ENCODE measurements at regions not wholly inside any gene's neighbourhood (a gene's known extent, or its start where the extent isn't known, plus 50 kb on each side); places are given as distances from the start of the nearest gene placed in this dataset.
"Not testable (repeated sequence)": the region's sequence is repeated elsewhere in the genome, so short reads cannot be mapped to it uniquely, and the experiment has no call there.

DNA sequence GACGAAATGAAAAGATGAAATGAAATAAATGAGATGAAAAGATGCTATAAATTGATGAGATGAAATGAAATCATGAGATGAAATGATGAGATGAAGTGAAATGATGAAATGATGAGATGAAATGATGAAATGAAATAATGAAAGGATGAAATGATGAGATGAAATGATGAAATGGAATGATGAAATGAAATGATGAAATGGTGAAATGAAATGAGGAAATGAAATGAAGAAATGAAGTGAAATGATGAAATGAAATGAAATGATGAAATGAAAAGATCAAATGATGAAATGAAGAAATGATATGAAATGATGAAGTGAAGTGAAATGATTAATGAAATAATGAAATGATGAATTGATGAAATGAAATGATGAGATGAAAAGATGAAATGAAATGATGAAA, 138.5 kb upstream of the ERV3-1 start:
- not testable (repeated sequence) for H3K4me3 Mint-ChIP-seq; H3K27me3 Mint-ChIP-seq; H3K9me3 Mint-ChIP-seq; H3K4me1 Mint-ChIP-seq (ENCODE audit: low read depth); H3K27ac Mint-ChIP-seq; H3K36me3 Mint-ChIP-seq (ENCODE audit: low read depth)

GRCh38 chr7:65144557-65144956, 138.1 kb upstream of the ERV3-1 start:
- not testable (repeated sequence) for H3K27ac Mint-ChIP-seq; H3K9me3 Mint-ChIP-seq; H3K4me1 Mint-ChIP-seq (ENCODE audit: low read depth); H3K27me3 Mint-ChIP-seq; H3K4me3 Mint-ChIP-seq; H3K36me3 Mint-ChIP-seq (ENCODE audit: low read depth)

DNA sequence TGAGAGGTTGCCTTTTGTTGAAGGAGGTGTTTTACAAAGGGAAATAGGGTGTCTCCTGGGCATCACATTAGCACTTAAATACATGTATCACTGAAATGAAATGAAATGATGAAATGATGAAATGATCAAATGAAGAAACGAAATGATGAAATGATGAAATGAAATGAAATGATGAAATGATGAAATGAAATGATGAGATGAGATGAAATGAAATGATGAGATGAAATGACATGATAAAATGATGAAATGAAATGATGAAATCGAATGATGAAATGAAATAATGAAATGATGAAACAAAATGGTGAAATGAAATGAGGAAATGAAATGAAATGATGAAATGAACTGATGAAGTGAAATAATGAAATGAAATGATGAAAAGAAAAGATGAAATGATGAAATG, 137.6 kb upstream of the ERV3-1 start:
- not testable (repeated sequence) for H3K27me3 Mint-ChIP-seq; H3K9me3 Mint-ChIP-seq; H3K36me3 Mint-ChIP-seq (ENCODE audit: low read depth); H3K4me3 Mint-ChIP-seq; H3K27ac Mint-ChIP-seq; H3K4me1 Mint-ChIP-seq (ENCODE audit: low read depth)

- H3K9me3 Mint-ChIP-seq; H3K27ac Mint-ChIP-seq; H3K4me1 Mint-ChIP-seq (ENCODE audit: low read depth); H3K36me3 Mint-ChIP-seq (ENCODE audit: low read depth); H3K27me3 Mint-ChIP-seq; H3K4me3 Mint-ChIP-seq: not testable (repeated sequence)
Measured at GRCh38 chr7:65141894-65142293, 135.4 kb upstream of the ERV3-1 start.

DNA sequence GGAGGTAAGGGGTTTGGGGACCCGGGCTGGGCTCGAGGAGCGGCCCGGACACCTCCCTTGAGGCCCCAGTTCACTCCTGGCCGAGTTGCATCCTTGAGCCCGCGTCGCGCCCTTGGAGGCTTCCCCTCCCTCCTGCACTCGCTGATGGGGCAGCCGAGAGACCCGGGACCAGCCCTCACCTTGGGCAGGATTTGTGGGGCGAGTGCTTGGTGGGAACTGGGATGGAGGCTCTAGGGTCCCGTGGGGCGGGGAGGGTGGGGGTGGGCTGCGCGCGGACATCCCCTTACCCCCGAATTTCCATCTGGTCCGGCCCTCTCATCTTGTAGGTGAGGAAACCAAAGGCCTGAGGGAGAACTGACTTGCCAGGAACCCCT, 134.9 kb upstream of the ERV3-1 start:
- H3K4me1 Mint-ChIP-seq (ENCODE audit: low read depth); H3K36me3 Mint-ChIP-seq (ENCODE audit: low read depth); H3K9me3 Mint-ChIP-seq; H3K4me3 Mint-ChIP-seq; H3K27ac Mint-ChIP-seq; H3K27me3 Mint-ChIP-seq: not testable (repeated sequence)

GRCh38 chr7:65140543-65141404, 134.3 kb upstream of the ERV3-1 start:
- not testable (repeated sequence) for H3K4me1 Mint-ChIP-seq (ENCODE audit: low read depth); H3K4me3 Mint-ChIP-seq; H3K27ac Mint-ChIP-seq; H3K27me3 Mint-ChIP-seq; H3K9me3 Mint-ChIP-seq; H3K36me3 Mint-ChIP-seq (ENCODE audit: low read depth)

- not testable (repeated sequence) for H3K27ac Mint-ChIP-seq, H3K9me3 Mint-ChIP-seq, H3K27me3 Mint-ChIP-seq
Measured at GRCh38 chr7:65136850-65137249, 130.4 kb upstream of the ERV3-1 start.

DNA sequence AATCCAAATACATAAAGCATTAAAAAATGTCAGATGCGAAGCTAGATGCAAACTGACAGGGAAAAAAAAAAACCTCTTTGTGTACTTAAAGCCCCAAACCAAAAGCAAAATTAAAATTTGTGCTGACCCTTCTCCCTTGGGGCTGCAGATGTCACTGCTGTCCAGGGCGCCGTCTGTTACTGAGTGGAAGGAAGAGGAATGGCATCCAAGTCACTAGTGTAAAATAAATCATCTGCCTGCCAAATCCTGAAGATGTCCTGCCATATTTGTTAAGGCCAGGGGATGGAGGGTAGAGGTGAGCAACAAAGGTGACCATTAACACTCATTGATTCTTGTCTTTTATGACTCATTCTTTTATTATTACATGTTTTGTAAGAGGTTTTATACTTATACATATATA, 126.6 kb upstream of the ERV3-1 start:
- H3K27ac Mint-ChIP-seq; H3K4me1 Mint-ChIP-seq (ENCODE audit: low read depth); H3K27me3 Mint-ChIP-seq; H3K36me3 Mint-ChIP-seq (ENCODE audit: low read depth); H3K4me3 Mint-ChIP-seq; H3K9me3 Mint-ChIP-seq: not testable (repeated sequence)

More at GRCh38 chr7:65136850-65137249, 130.4 kb upstream of the ERV3-1 start:
- not testable (repeated sequence) for H3K4me1 Mint-ChIP-seq (ENCODE audit: low read depth); H3K36me3 Mint-ChIP-seq (ENCODE audit: low read depth); H3K4me3 Mint-ChIP-seq

GRCh38 chr7:65132256-65132655, 125.8 kb upstream of the ERV3-1 start:
- not testable (repeated sequence) for H3K4me3 Mint-ChIP-seq; H3K27me3 Mint-ChIP-seq; H3K36me3 Mint-ChIP-seq (ENCODE audit: low read depth); H3K4me1 Mint-ChIP-seq (ENCODE audit: low read depth); H3K9me3 Mint-ChIP-seq; H3K27ac Mint-ChIP-seq

DNA sequence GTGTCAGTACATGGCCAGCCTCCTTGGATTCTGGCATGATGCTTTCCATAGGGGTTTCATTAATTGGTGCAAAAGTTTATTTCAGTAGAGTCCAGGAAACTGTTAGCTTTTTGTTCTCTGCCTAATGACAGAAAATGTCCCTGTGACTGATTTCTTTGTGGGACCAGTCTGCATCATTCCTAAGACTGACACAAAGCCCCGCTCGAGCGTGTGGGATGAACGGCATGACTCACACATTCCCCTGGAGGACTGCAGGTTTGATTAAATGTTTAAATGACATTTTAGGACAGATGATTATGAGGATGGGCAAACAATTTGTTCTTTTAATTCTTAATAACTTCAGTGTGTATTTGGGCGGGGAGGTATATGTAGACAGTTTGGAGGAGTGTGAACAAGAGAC, 120.9 kb upstream of the ERV3-1 start:
- H3K4me1 Mint-ChIP-seq (ENCODE audit: low read depth); H3K9me3 Mint-ChIP-seq; H3K4me3 Mint-ChIP-seq; H3K27ac Mint-ChIP-seq; H3K27me3 Mint-ChIP-seq; H3K36me3 Mint-ChIP-seq (ENCODE audit: low read depth): not testable (repeated sequence)

DNA sequence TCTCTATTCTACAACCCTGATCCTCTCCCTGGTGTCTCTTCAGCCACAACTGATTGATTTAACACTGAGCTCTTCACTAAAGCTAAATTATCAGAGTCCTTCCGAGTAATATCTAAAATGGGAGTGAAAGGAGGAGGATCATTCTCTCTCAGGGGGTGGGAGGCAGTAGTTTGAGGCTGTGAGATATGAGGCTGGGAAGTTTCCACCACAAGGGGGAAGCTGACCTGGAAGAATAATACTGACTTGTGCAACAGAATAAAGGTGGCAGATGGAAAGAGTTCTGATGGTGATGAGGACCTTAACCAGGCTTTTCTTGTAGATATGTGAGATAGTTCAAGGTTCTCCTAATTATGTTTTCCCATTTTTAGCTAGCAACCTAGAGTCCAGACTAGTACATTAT, 118.1 kb upstream of the ERV3-1 start:
- not testable (repeated sequence) for H3K36me3 Mint-ChIP-seq (ENCODE audit: low read depth); H3K4me3 Mint-ChIP-seq; H3K27ac Mint-ChIP-seq; H3K4me1 Mint-ChIP-seq (ENCODE audit: low read depth); H3K27me3 Mint-ChIP-seq; H3K9me3 Mint-ChIP-seq

DNA sequence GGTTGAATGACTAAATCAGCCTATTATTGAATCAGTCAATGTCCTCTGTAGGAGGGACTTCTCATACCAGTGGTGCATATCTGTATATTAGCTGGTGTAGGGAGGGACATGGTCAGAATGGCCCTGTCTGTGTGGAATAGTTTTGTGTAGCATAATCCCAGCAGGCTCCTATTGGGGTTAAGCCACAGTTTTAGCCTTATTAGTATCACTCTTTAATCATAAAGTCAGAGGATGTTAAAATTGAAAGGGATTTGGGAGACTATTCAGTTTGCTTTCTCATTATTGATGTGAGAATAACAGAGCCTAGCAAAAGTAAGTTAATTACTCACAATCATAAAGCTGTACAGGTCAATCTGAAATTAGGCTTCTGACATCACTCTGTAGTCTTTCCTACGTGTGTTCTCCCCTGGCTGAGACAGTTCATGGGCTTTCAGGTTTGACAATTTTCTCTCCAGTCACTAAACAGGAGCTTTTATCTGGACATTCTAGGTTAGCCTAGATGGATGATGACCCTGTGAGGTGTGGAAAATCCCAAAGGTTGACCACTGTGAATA, 99.2 kb upstream of the ERV3-1 start:
- not testable (repeated sequence) for H3K4me3 Mint-ChIP-seq; H3K9me3 Mint-ChIP-seq; H3K27me3 Mint-ChIP-seq; H3K27ac Mint-ChIP-seq; H3K4me1 Mint-ChIP-seq (ENCODE audit: low read depth); H3K36me3 Mint-ChIP-seq (ENCODE audit: low read depth)

GRCh38 chr7:65100499-65100898, 94.0 kb upstream of the ERV3-1 start:
- not testable (repeated sequence) for H3K27me3 Mint-ChIP-seq; H3K27ac Mint-ChIP-seq; H3K4me1 Mint-ChIP-seq (ENCODE audit: low read depth); H3K4me3 Mint-ChIP-seq; H3K9me3 Mint-ChIP-seq
- H3K36me3 Mint-ChIP-seq (ENCODE audit: low read depth): peaks cover 12% of the 10 kb centered on the region

DNA sequence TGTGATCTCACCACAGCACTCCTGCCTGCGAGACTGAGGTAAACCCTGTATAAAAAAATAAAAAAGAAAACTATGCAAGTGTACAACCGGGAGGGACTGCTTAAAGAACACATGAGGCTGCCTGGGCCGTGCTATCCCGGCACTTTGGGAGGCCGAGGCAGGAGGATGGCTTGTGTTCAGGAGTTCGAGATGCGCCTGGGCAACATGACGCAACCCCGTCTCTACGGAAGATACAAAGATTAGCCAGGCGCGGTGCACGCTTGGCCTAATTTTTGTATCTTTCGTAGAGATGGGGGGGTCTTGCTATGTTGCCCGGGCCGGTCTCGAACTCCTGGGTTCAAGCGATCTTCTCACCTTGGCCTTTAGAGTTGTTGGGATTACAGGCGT, 75.2 kb upstream of the ERV3-1 start:
- H3K27me3 Mint-ChIP-seq; H3K9me3 Mint-ChIP-seq; H3K36me3 Mint-ChIP-seq (ENCODE audit: low read depth); H3K27ac Mint-ChIP-seq; H3K4me1 Mint-ChIP-seq (ENCODE audit: low read depth): not testable (repeated sequence)
- peak overlapping the region; percentile 89 for H3K4me3 Mint-ChIP-seq

GRCh38 chr7:65080799-65081668, 74.5 kb upstream of the ERV3-1 start:
- not testable (repeated sequence) for H3K36me3 Mint-ChIP-seq (ENCODE audit: low read depth); H3K27me3 Mint-ChIP-seq; H3K4me1 Mint-ChIP-seq (ENCODE audit: low read depth); H3K9me3 Mint-ChIP-seq
- Mint-ChIP-seq H3K4me3 (peak overlapping the region; percentile 89), H3K27ac (peak overlapping the region; percentile 77)

- peaks cover 19% of the 10 kb centered on the region for H3K36me3 Mint-ChIP-seq (ENCODE audit: low read depth)
- not testable (repeated sequence) for H3K9me3 Mint-ChIP-seq; H3K4me3 Mint-ChIP-seq; H3K4me1 Mint-ChIP-seq (ENCODE audit: low read depth); H3K27me3 Mint-ChIP-seq; H3K27ac Mint-ChIP-seq
Measured at GRCh38 chr7:65074959-65075358, 68.5 kb upstream of the ERV3-1 start.
